SK-N-SH (cell line): ENCODE measurements at regions not wholly inside any gene's neighbourhood (a gene's known extent, or its start where the extent isn't known, plus 50 kb on each side); places are given as distances from the start of the nearest gene placed in this dataset.

Source experiments
- CTCF ChIA-PET: fragments of 300-600, 350-600 bp; formaldehyde crosslinking; extraction: SDS; loops from one replicate; lab custom pipeline; 2021; lab: Yijun Ruan, JAX
- POLR2A ChIA-PET: fragments of 350-600 bp; sonication (Branson Sonifier 250); formaldehyde crosslinking; extraction: SDS; loops from one replicate; lab custom pipeline; 2020; ENCODE audit warnings: antibody characterized with exemption, inconsistent platforms; lab: Yijun Ruan, JAX
- DNase-seq: peaks from one replicate; pipeline ENCODE4 v3.0.0; 2012
- H2AFZ ChIP-seq: fragments of 200-600 bp; sonication (generic); 2 replicates; pipeline ENCODE4 v1.8.1; 2016; ENCODE audit warnings: antibody characterized with exemption, mild to moderate bottlenecking, low read depth
- H3F3A ChIP-seq: fragments of 200-600 bp; sonication (generic); replicated peaks from 2 replicates; pipeline ENCODE3; 2016; ENCODE audit warnings: antibody characterized with exemption, mild to moderate bottlenecking; ENCODE audit not compliant: insufficient read depth
- H3K27ac ChIP-seq, 2 experiments: fragments of 200-500 bp in 1 of 2; fragments of 200-600 bp in 1 of 2; sonication (Bioruptor generic) in 1 of 2; sonication (generic), shearing (Covaris generic) in 1 of 2; 2 replicates each; pipeline versions ENCODE4 v1.5.1 to v1.6.1; 2014 to 2016; ENCODE audit warnings: low read depth in 2 of 2, inconsistent platforms in 1 of 2, low read length in 1 of 2, mild to moderate bottlenecking in 1 of 2, mixed read lengths in 1 of 2
- H3K27me3 ChIP-seq: fragments of 200-600 bp; sonication (generic), shearing (Covaris generic); 2 replicates; pipeline ENCODE4 v1.6.1; 2016; ENCODE audit warnings: mixed run types; ENCODE audit not compliant: insufficient read depth
- H3K36me3 ChIP-seq, 2 experiments: fragments of 200-500 bp in 1 of 2; fragments of 200-600 bp in 1 of 2; sonication (Bioruptor generic) in 1 of 2; sonication (generic) in 1 of 2; replicated peaks in 1 of 2; 2 replicates each; pipeline versions ENCODE3 to v1.5.1; 2014 to 2016; ENCODE audit warnings: low read length in 1 of 2, mild to moderate bottlenecking in 1 of 2; ENCODE audit not compliant: insufficient read depth in 2 of 2, control insufficient read depth in 1 of 2
- H3K4me1 ChIP-seq, 2 experiments: fragments of 200-500 bp in 1 of 2; fragments of 200-600 bp in 1 of 2; sonication (Bioruptor generic) in 1 of 2; sonication (generic), shearing (Covaris generic) in 1 of 2; 2 replicates each; pipeline versions ENCODE4 v1.5.1 to v1.6.1; 2014 to 2016; ENCODE audit warnings: low read depth in 1 of 2, low read length in 1 of 2, mixed run types in 1 of 2; ENCODE audit not compliant: insufficient read depth in 2 of 2, control insufficient read depth in 1 of 2
- H3K4me2 ChIP-seq: fragments of 200-600 bp; sonication (generic), shearing (Covaris generic); 2 replicates; pipeline ENCODE4 v1.6.1; 2017; ENCODE audit warnings: mixed run types
- H3K4me3 ChIP-seq, 2 experiments: fragments of 200-500 bp in 1 of 2; fragments of 200-600 bp in 1 of 2; sonication (Bioruptor generic) in 1 of 2; sonication (generic), shearing (Covaris generic) in 1 of 2; 2 replicates each; pipeline versions ENCODE4 v1.5.1 to v1.8.1; 2014 to 2016; ENCODE audit warnings: low read depth in 2 of 2, inconsistent platforms in 1 of 2, low read length in 1 of 2, mild to moderate bottlenecking in 1 of 2, mixed read lengths in 1 of 2, moderate library complexity in 1 of 2
- H3K79me2 ChIP-seq: fragments of 200-600 bp; sonication (generic); 2 replicates; pipeline ENCODE4 v1.8.1; 2017; ENCODE audit warnings: mild to moderate bottlenecking; ENCODE audit not compliant: insufficient read depth
- H3K9ac ChIP-seq: fragments of 200-600 bp; sonication (generic); 2 replicates; pipeline ENCODE4 v1.6.1; 2017; ENCODE audit warnings: mixed run types
- H3K9me2 ChIP-seq: fragments of 200-600 bp; sonication (generic); 2 replicates; pipeline ENCODE4 v1.6.1; 2017; ENCODE audit warnings: mixed run types
- H3K9me3 ChIP-seq: fragments of 200-600 bp; sonication (generic); 2 replicates; pipeline ENCODE4 v1.6.1; 2017; ENCODE audit warnings: mixed run types, mild to moderate bottlenecking, moderate library complexity
- H4K20me1 ChIP-seq: fragments of 200-600 bp; sonication (generic); 2 replicates; pipeline ENCODE4 v1.6.1; 2017; ENCODE audit warnings: mild to moderate bottlenecking, mixed run types; ENCODE audit not compliant: insufficient read depth
- EZH2phosphoT487 ChIP-seq: fragments of 200-600 bp; sonication (generic); IDR thresholded peaks from 2 replicates; pipeline ENCODE4 v1.6.1; 2017; ENCODE audit warnings: low read depth, mixed run types, mild to moderate bottlenecking, antibody characterized with exemption, moderate library complexity, borderline replicate concordance
- FOSL2 ChIP-seq: IDR thresholded peaks from 2 replicates; pipeline ENCODE4 v1.4.0; 2012; ENCODE audit warnings: low read depth, mild to moderate bottlenecking, moderate library complexity, borderline replicate concordance
- FOXJ3 ChIP-seq: sonication (generic); formaldehyde crosslinking; IDR thresholded peaks from 2 replicates; pipeline ENCODE4 v1.5.1; 2020; ENCODE audit warnings: mild to moderate bottlenecking, missing genetic modification reagents
- FOXM1 ChIP-seq: IDR thresholded peaks from 2 replicates; pipeline ENCODE4 v1.4.0; 2012; ENCODE audit warnings: low read depth, mild to moderate bottlenecking
- JUND ChIP-seq: IDR thresholded peaks from 2 replicates; pipeline ENCODE4 v1.4.0; 2012
- MAX ChIP-seq: IDR thresholded peaks from 2 replicates; pipeline ENCODE4 v1.4.0; 2012; ENCODE audit warnings: low read depth
- MEF2A ChIP-seq: IDR thresholded peaks from 2 replicates; pipeline ENCODE4 v1.4.0; 2012; ENCODE audit warnings: low read depth, borderline replicate concordance
- MXI1 ChIP-seq: IDR thresholded peaks from 2 replicates; pipeline ENCODE4 v1.6.1; 2012; ENCODE audit warnings: mild to moderate bottlenecking, low read depth, low read length, improper control_type of control experiment
- NRF1 ChIP-seq: IDR thresholded peaks from 2 replicates; pipeline ENCODE4 v1.6.1; 2012; ENCODE audit warnings: low read depth, mild to moderate bottlenecking, low read length
- POLR2AphosphoS5 ChIP-seq: IDR thresholded peaks from 2 replicates; pipeline ENCODE4 v1.6.1; 2012; ENCODE audit warnings: low read depth, low read length
- REST ChIP-seq: IDR thresholded peaks from 2 replicates; pipeline ENCODE4 v1.6.1; 2012; ENCODE audit warnings: mild to moderate bottlenecking, low read depth, low read length, moderate library complexity
- RFX5 ChIP-seq: IDR thresholded peaks from 2 replicates; pipeline ENCODE4 v1.6.1; 2012; ENCODE audit warnings: mild to moderate bottlenecking, improper control_type of control experiment, low read length
- SIN3A ChIP-seq: IDR thresholded peaks from 2 replicates; pipeline ENCODE4 v1.6.1; 2012; ENCODE audit warnings: low read depth, mild to moderate bottlenecking, low read length, moderate library complexity, borderline replicate concordance
- TCF12 ChIP-seq: IDR thresholded peaks from 2 replicates; pipeline ENCODE4 v1.4.0; 2012
- USF1 ChIP-seq: IDR thresholded peaks from 2 replicates; pipeline ENCODE4 v1.4.0; 2012; ENCODE audit warnings: low read depth, borderline replicate concordance
- USF2 ChIP-seq: fragments of 150-350 bp; IDR thresholded peaks from 2 replicates; pipeline ENCODE4 v1.6.1; 2017; ENCODE audit warnings: antibody characterized with exemption, low read length, low read depth, borderline replicate concordance
- YY1 ChIP-seq: IDR thresholded peaks from 2 replicates; pipeline ENCODE4 v1.4.0; 2012; ENCODE audit warnings: low read depth, mild to moderate bottlenecking
- ZBTB33 ChIP-seq: IDR thresholded peaks from 2 replicates; pipeline ENCODE4 v1.4.0; 2012; ENCODE audit warnings: low read depth, borderline replicate concordance
- WGBS: methylation state at CpG from one replicate; pipeline ENCODE4 v1.1.6; 2017; ENCODE audit warnings: low lambda C conversion rate; 5-methylcytosine and 5-hydroxymethylcytosine counted together

- Histone ChIP-seq H3K9ac (no peak overlapping the region), H3K27ac (no peak overlapping the region), H3K9me2 (no peaks in the 10 kb centered on the region; the same call in 1 of the 2 replicates), H2AFZ (no peak overlapping the region), H3K4me1 (no peaks in the 10 kb centered on the region), H3K4me3 (no peak overlapping the region)
- POLR2A ChIA-PET: no interaction called here
- DNase-seq: no peak
- TF ChIP-seq RFX5 (no peak), YY1 (no peak), SIN3A (no peak), NRF1 (no peak), MAX (no peak)
- TF ChIP-seq, all 33 proteins: peak for 0
- Histone ChIP-seq H3K36me3 (no peaks in the 10 kb centered on the region), H4K20me1 (no peaks in the 10 kb centered on the region), H3F3A (no peaks in the 10 kb centered on the region), H3K27me3 (no peaks in the 10 kb centered on the region), H3K4me2 (no peak overlapping the region), H3K9me3 (no peaks in the 10 kb centered on the region), H3K79me2 (no peaks in the 10 kb centered on the region)
- 36% methylated on average over 6 of the region's 6 CpGs for WGBS
- CTCF ChIA-PET: no interaction called here
These were observed 1037.9 kb upstream of the DDX18 start for GRCh38 chr2:116776556-116776955.

GRCh38 chr2:116787848-116788247, 1026.6 kb upstream of the DDX18 start:
- H3K4me3 ChIP-seq: no peak overlapping the region
- CTCF ChIA-PET: no interaction called here
- H3K9me3 ChIP-seq: peaks cover 7% of the 10 kb centered on the region; the same call in 1 of the 2 replicates
- no peak overlapping the region for H3K9ac ChIP-seq
- H3K27ac ChIP-seq: no peak overlapping the region
- no peak overlapping the region for H2AFZ ChIP-seq
- no peaks in the 10 kb centered on the region for H3K9me2 ChIP-seq
- no peak overlapping the region for H3K4me2 ChIP-seq
- no peaks in the 10 kb centered on the region for H4K20me1 ChIP-seq
- H3K36me3 ChIP-seq: no peaks in the 10 kb centered on the region
- TF ChIP-seq POLR2AphosphoS5 (no peak), USF1 (no peak), SIN3A (no peak), NRF1 (no peak), FOSL2 (no peak), EZH2phosphoT487 (no peak), TCF12 (no peak), MXI1 (no peak), JUND (no peak), ZBTB33 (no peak), MEF2A (no peak), MAX (no peak), REST (no peak), FOXJ3 (no peak), FOXM1 (no peak), USF2 (no peak), RFX5 (no peak)
- POLR2A ChIA-PET: no interaction called here
- WGBS: 23% methylated on average over 2 of the region's 2 CpGs
- no peak for DNase-seq
- H3K27me3 ChIP-seq: no peaks in the 10 kb centered on the region
- no peaks in the 10 kb centered on the region; a peak in 1 of 4 replicates for H3K4me1 ChIP-seq
- no peaks in the 10 kb centered on the region for H3K79me2 ChIP-seq
- no peaks in the 10 kb centered on the region for H3F3A ChIP-seq
